ENCODE measurements at regions not wholly inside any gene's neighbourhood (a gene's known extent, or its start where the extent isn't known, plus 50 kb on each side); places are given as distances from the start of the nearest gene placed in this dataset.

- Histone ChIP-seq H3K9me3 (ENCODE audit: insufficient read depth, low read length, severe bottlenecking) (no peaks in the 10 kb centered on the region), H2AFZ (ENCODE audit: low read depth, low read length) (no peak overlapping the region), H3K27me3 (ENCODE audit: insufficient read depth, low read length, poor library complexity) (no peaks in the 10 kb centered on the region), H3K4me1 (ENCODE audit: insufficient read depth, low read length) (no peaks in the 10 kb centered on the region), H3K9ac (ENCODE audit: low read depth, low read length) (no peak overlapping the region), H3K4me2 (ENCODE audit: insufficient read depth, low read length) (no peak overlapping the region), H3K36me3 (ENCODE audit: insufficient read depth, low read length) (no peaks in the 10 kb centered on the region), H4K20me1 (ENCODE audit: insufficient read depth, low read length) (no peaks in the 10 kb centered on the region), H3K4me3 (ENCODE audit: low read depth in 1 of 2, low read length in 2 of 2) (no peak overlapping the region), H3K79me2 (ENCODE audit: insufficient read depth, low read length) (no peaks in the 10 kb centered on the region), H3K27ac (ENCODE audit: low read length) (no peak overlapping the region)
- no peak for ATAC-seq (ENCODE audit: insufficient read depth, low read depth)
- TF ChIP-seq CTCF (IDR thresholded peaks at IDR 0.05; ENCODE audit: borderline replicate concordance, extremely low read depth, low read length, poor library complexity, severe bottlenecking), result no peak
- no peak for TF ChIP-seq EZH2 (IDR thresholded peaks at IDR 0.05; ENCODE audit: borderline replicate concordance, low read depth, low read length, severe bottlenecking)
- DNase-seq, result no peak
These were observed 113.8 kb upstream of the EGFR start for GRCh38 chr7:54904986-54905385.

GRCh38 chr7:54906963-54907362, 111.9 kb upstream of the EGFR start:
- no peak overlapping the region for H2AFZ ChIP-seq (ENCODE audit: low read depth, low read length)
- DNase-seq, result no peak

GRCh38 chr7:54907981-54908380, 110.8 kb upstream of the EGFR start:
- H3K36me3 ChIP-seq (ENCODE audit: insufficient read depth, low read length), result no peaks in the 10 kb centered on the region
- H2AFZ ChIP-seq (ENCODE audit: low read depth, low read length), result no peak overlapping the region
- H3K4me3 ChIP-seq (ENCODE audit: low read depth in 1 of 2, low read length in 2 of 2), result no peak overlapping the region
- ATAC-seq (ENCODE audit: insufficient read depth, low read depth), result no peak
- TF ChIP-seq CTCF (IDR thresholded peaks at IDR 0.05; ENCODE audit: borderline replicate concordance, extremely low read depth, low read length, poor library complexity, severe bottlenecking) (no peak), EZH2 (IDR thresholded peaks at IDR 0.05; ENCODE audit: borderline replicate concordance, low read depth, low read length, severe bottlenecking) (no peak)
- no peak overlapping the region for H3K27ac ChIP-seq (ENCODE audit: low read length)
- no peaks in the 10 kb centered on the region for H4K20me1 ChIP-seq (ENCODE audit: insufficient read depth, low read length)
- no peak overlapping the region for H3K9ac ChIP-seq (ENCODE audit: low read depth, low read length)
- H3K4me2 ChIP-seq (ENCODE audit: insufficient read depth, low read length), result no peak overlapping the region
- no peaks in the 10 kb centered on the region for H3K79me2 ChIP-seq (ENCODE audit: insufficient read depth, low read length)
- no peaks in the 10 kb centered on the region for H3K27me3 ChIP-seq (ENCODE audit: insufficient read depth, low read length, poor library complexity)
- no peaks in the 10 kb centered on the region for H3K4me1 ChIP-seq (ENCODE audit: insufficient read depth, low read length)
- no peaks in the 10 kb centered on the region for H3K9me3 ChIP-seq (ENCODE audit: insufficient read depth, low read length, severe bottlenecking)
- no peak for DNase-seq

More at GRCh38 chr7:54906963-54907362, 111.9 kb upstream of the EGFR start:
- Histone ChIP-seq H3K27ac (ENCODE audit: low read length) (no peak overlapping the region), H3K9me3 (ENCODE audit: insufficient read depth, low read length, severe bottlenecking) (no peaks in the 10 kb centered on the region), H3K4me3 (ENCODE audit: low read depth in 1 of 2, low read length in 2 of 2) (no peak overlapping the region), H3K36me3 (ENCODE audit: insufficient read depth, low read length) (no peaks in the 10 kb centered on the region), H3K27me3 (ENCODE audit: insufficient read depth, low read length, poor library complexity) (no peaks in the 10 kb centered on the region), H4K20me1 (ENCODE audit: insufficient read depth, low read length) (no peaks in the 10 kb centered on the region), H3K9ac (ENCODE audit: low read depth, low read length) (no peak overlapping the region), H3K4me1 (ENCODE audit: insufficient read depth, low read length) (no peaks in the 10 kb centered on the region), H3K4me2 (ENCODE audit: insufficient read depth, low read length) (no peak overlapping the region), H3K79me2 (ENCODE audit: insufficient read depth, low read length) (no peaks in the 10 kb centered on the region)
- no peak for TF ChIP-seq CTCF (IDR thresholded peaks at IDR 0.05; ENCODE audit: borderline replicate concordance, extremely low read depth, low read length, poor library complexity, severe bottlenecking)
- no peak for TF ChIP-seq EZH2 (IDR thresholded peaks at IDR 0.05; ENCODE audit: borderline replicate concordance, low read depth, low read length, severe bottlenecking)
- ATAC-seq (ENCODE audit: insufficient read depth, low read depth), result no peak
